ENCODE measurements at regions not wholly inside any gene's neighbourhood (a gene's known extent, or its start where the extent isn't known, plus 50 kb on each side); places are given as distances from the start of the nearest gene placed in this dataset.

- no peaks in the 10 kb centered on the region for H3K36me3 Mint-ChIP-seq
- 66% methylated on average over 11 of the region's 11 CpGs for WGBS (ENCODE audit: insufficient coverage)
- intact Hi-C loops (cut with micrococcal nuclease) = no loop called here
These were observed 110.2 kb downstream of the TRIM29 start for GRCh38 chr11:120027546-120028180.

GRCh38 chr11:120025606-120026335 lies 112.1 kb downstream of the TRIM29 start:
- WGBS (ENCODE audit: insufficient coverage) = 94% methylated on average over 46 of the region's 56 CpGs
- H3K9ac ChIP-seq (ENCODE audit: insufficient read depth, low read length, poor library complexity, severe bottlenecking) = no peak overlapping the region
- no peaks in the 10 kb centered on the region for H3K36me3 Mint-ChIP-seq

More at GRCh38 chr11:120027546-120028180, 110.2 kb downstream of the TRIM29 start:
- Mint-ChIP-seq H3K9me3 (peaks cover 0 to 5% (median 0%) of the 10 kb centered on the region in 7 donors), H3K27me3 (ENCODE audit: low read depth in 3 of 3) (peaks cover 8 to 23% (median 16%) of the 10 kb centered on the region in 3 donors), H3K4me1 (no peaks in the 10 kb centered on the region), H3K27ac (peak overlapping the region in 1 of 7 donors; percentile 35), H3K4me3 (peak overlapping the region in 1 of 2 donors; percentile 72)
- H3K9ac ChIP-seq (ENCODE audit: insufficient read depth, low read length, poor library complexity, severe bottlenecking) = no peak overlapping the region
- H3K36me3 ChIP-seq (replicated peaks in 1 of 2; ENCODE audit: control insufficient read depth in 1 of 2, insufficient read depth in 2 of 2, low read length in 2 of 2) = no peaks in the 10 kb centered on the region
- no peak overlapping the region for H3K4me3 ChIP-seq (replicated peaks in 1 of 3; ENCODE audit: low read depth in 2 of 3, low read length in 3 of 3)
- no peak for TF ChIP-seq CTCF (IDR thresholded peaks at IDR 0.05)
- H4K20me1 ChIP-seq (ENCODE audit: insufficient read depth, low read length) = no peaks in the 10 kb centered on the region
- H2AFZ ChIP-seq (ENCODE audit: insufficient read depth, low read depth, low read length, poor library complexity, severe bottlenecking) = no peak overlapping the region
- no peaks in the 10 kb centered on the region for H3K9me3 ChIP-seq (replicated peaks in 1 of 2; ENCODE audit: control insufficient read depth in 1 of 2, insufficient read depth in 1 of 2, low read length in 2 of 2)
- H3K27ac ChIP-seq (ENCODE audit: low read depth in 1 of 2, low read length in 2 of 2) = no peak overlapping the region
- no peaks in the 10 kb centered on the region for H3K4me1 ChIP-seq (ENCODE audit: control insufficient read depth in 1 of 2, insufficient read depth in 2 of 2, low read length in 2 of 2)
- H3K4me2 ChIP-seq (replicated peaks; ENCODE audit: extremely low read depth, low read length, poor library complexity, severe bottlenecking) = no peak overlapping the region
- H3K79me2 ChIP-seq (ENCODE audit: insufficient read depth, low read length) = no peaks in the 10 kb centered on the region
- DNase-seq = no peak
- H3K27me3 ChIP-seq (ENCODE audit: control insufficient read depth in 2 of 2, insufficient read depth in 2 of 2, low read length in 2 of 2) = no peaks in the 10 kb centered on the region

More at GRCh38 chr11:120025606-120026335, 112.1 kb downstream of the TRIM29 start:
- Histone ChIP-seq H3K36me3 (replicated peaks in 1 of 2; ENCODE audit: control insufficient read depth in 1 of 2, insufficient read depth in 2 of 2, low read length in 2 of 2) (no peaks in the 10 kb centered on the region), H3K27ac (ENCODE audit: low read depth in 1 of 2, low read length in 2 of 2) (no peak overlapping the region), H3K4me3 (replicated peaks in 1 of 3; ENCODE audit: low read depth in 2 of 3, low read length in 3 of 3) (no peak overlapping the region), H3K27me3 (ENCODE audit: control insufficient read depth in 2 of 2, insufficient read depth in 2 of 2, low read length in 2 of 2) (no peaks in the 10 kb centered on the region), H3K9me3 (replicated peaks in 1 of 2; ENCODE audit: control insufficient read depth in 1 of 2, insufficient read depth in 1 of 2, low read length in 2 of 2) (no peaks in the 10 kb centered on the region), H2AFZ (ENCODE audit: insufficient read depth, low read depth, low read length, poor library complexity, severe bottlenecking) (no peak overlapping the region), H3K4me1 (ENCODE audit: control insufficient read depth in 1 of 2, insufficient read depth in 2 of 2, low read length in 2 of 2) (no peaks in the 10 kb centered on the region), H3K4me2 (replicated peaks; ENCODE audit: extremely low read depth, low read length, poor library complexity, severe bottlenecking) (no peak overlapping the region), H3K79me2 (ENCODE audit: insufficient read depth, low read length) (no peaks in the 10 kb centered on the region), H4K20me1 (ENCODE audit: insufficient read depth, low read length) (no peaks in the 10 kb centered on the region)
- H3K27me3 Mint-ChIP-seq (ENCODE audit: low read depth in 3 of 3) = peaks cover 5 to 18% (median 12%) of the 10 kb centered on the region in 3 donors
- H3K4me3 Mint-ChIP-seq = no peak overlapping the region
- no peak overlapping the region for H3K27ac Mint-ChIP-seq
- no peak for TF ChIP-seq CTCF (IDR thresholded peaks at IDR 0.05)
- peaks cover 0 to 5% (median 0%) of the 10 kb centered on the region in 7 donors for H3K9me3 Mint-ChIP-seq
- intact Hi-C loops (cut with micrococcal nuclease) = no loop called here
- no peaks in the 10 kb centered on the region for H3K4me1 Mint-ChIP-seq
- no peak for DNase-seq
